ENCODE measurements at regions not wholly inside any gene's neighbourhood (a gene's known extent, or its start where the extent isn't known, plus 50 kb on each side); places are given as distances from the start of the nearest gene placed in this dataset.
A peak's percentile ranks its signal among the peaks of the same experiment; 100 is the strongest.

GRCh38 chr4:161167539-161167938 lies 996.3 kb downstream of the FSTL5 start:
- H3K4me3 ChIP-seq: no peak overlapping the region
- in situ Hi-C loops (cut with MboI; ENCODE audit: low pct_unique_long_range_greater_than_20kb in 2 of 9, low sequenced_read_pairs in 9 of 9, unreplicated experiment in 9 of 9): no loop called here
- H3K4me1 ChIP-seq (replicated peaks in 1 of 2): peaks cover 0 to 9% of the 10 kb centered on the region in 2 donors
- H3K27ac ChIP-seq: no peak overlapping the region
- ATAC-seq (replicated peaks in 6 of 8): peak in 5 of 8 experiments; percentile 60 to 87 (median 79)

- in situ Hi-C loops (cut with MboI; ENCODE audit: low pct_unique_long_range_greater_than_20kb in 2 of 9, low sequenced_read_pairs in 9 of 9, unreplicated experiment in 9 of 9): no loop called here
- no peak for ATAC-seq (replicated peaks in 6 of 8)
- Histone ChIP-seq H3K27ac (no peak overlapping the region), H3K4me1 (replicated peaks in 1 of 2) (no peaks in the 10 kb centered on the region), H3K4me3 (no peak overlapping the region)
- 7 to 79% (median 60%) methylated on average over 2 to 3 of the region's 3 CpGs; no CpG with 5 or more reads in 1 of the 10 experiments for WGBS, 10 experiments
Observed at GRCh38 chr4:161160718-161161117, 1003.1 kb downstream of the FSTL5 start.

GRCh38 chr4:161148051-161148450 lies 1015.7 kb downstream of the FSTL5 start:
- Histone ChIP-seq H3K27ac (no peak overlapping the region), H3K4me1 (replicated peaks in 1 of 2) (no peaks in the 10 kb centered on the region), H3K4me3 (no peak overlapping the region)
- 0 to 100% (median 80%) methylated on average over 1 to 2 of the region's 2 CpGs; no CpG with 5 or more reads in 3 of the 10 experiments for WGBS, 10 experiments
- in situ Hi-C loops (cut with MboI; ENCODE audit: low pct_unique_long_range_greater_than_20kb in 2 of 9, low sequenced_read_pairs in 9 of 9, unreplicated experiment in 9 of 9): no loop called here
- ATAC-seq (replicated peaks in 6 of 8): peak in 1 of 8 experiments; percentile 29

GRCh38 chr4:161143375-161143774 lies 1020.4 kb downstream of the FSTL5 start:
- no peak overlapping the region for H3K4me3 ChIP-seq
- in situ Hi-C loops (cut with MboI; ENCODE audit: low pct_unique_long_range_greater_than_20kb in 2 of 9, low sequenced_read_pairs in 9 of 9, unreplicated experiment in 9 of 9): no loop called here
- no peaks in the 10 kb centered on the region for H3K4me1 ChIP-seq (replicated peaks in 1 of 2)
- 0 to 100% (median 75%) methylated on average over 1 to 3 of the region's 3 CpGs for WGBS, 10 experiments
- ATAC-seq (replicated peaks in 6 of 8): no peak
- no peak overlapping the region for H3K27ac ChIP-seq

- Histone ChIP-seq H3K27ac (no peak overlapping the region), H3K4me3 (no peak overlapping the region), H3K4me1 (replicated peaks in 1 of 2) (no peaks in the 10 kb centered on the region)
- in situ Hi-C loops (cut with MboI; ENCODE audit: low pct_unique_long_range_greater_than_20kb in 2 of 9, low sequenced_read_pairs in 9 of 9, unreplicated experiment in 9 of 9): no loop called here
- ATAC-seq (replicated peaks in 6 of 8): no peak
- WGBS, 10 experiments: 11 to 90% (median 51%) methylated on average over 2 of the region's 2 CpGs; no CpG with 5 or more reads in 1 of the 10 experiments
Observed at GRCh38 chr4:161134795-161135194, 1029.0 kb downstream of the FSTL5 start.

- in situ Hi-C loops (cut with MboI; ENCODE audit: low pct_unique_long_range_greater_than_20kb in 2 of 9, low sequenced_read_pairs in 9 of 9, unreplicated experiment in 9 of 9): no loop called here
- WGBS, 10 experiments: 4 to 95% (median 73%) methylated on average over 1 to 4 of the region's 4 CpGs; no CpG with 5 or more reads in 1 of the 10 experiments
Observed at GRCh38 chr4:161133586-161134276, 1030.1 kb downstream of the FSTL5 start.

GRCh38 chr4:161132715-161133425 lies 1030.9 kb downstream of the FSTL5 start:
- 0 to 93% (median 86%) methylated on average over 1 to 4 of the region's 4 CpGs; no CpG with 5 or more reads in 2 of the 10 experiments for WGBS, 10 experiments
- Histone ChIP-seq H3K4me3 (no peak overlapping the region), H3K4me1 (replicated peaks in 1 of 2) (no peaks in the 10 kb centered on the region), H3K27ac (no peak overlapping the region)
- ATAC-seq (replicated peaks in 6 of 8): no peak
- in situ Hi-C loops (cut with MboI; ENCODE audit: low pct_unique_long_range_greater_than_20kb in 2 of 9, low sequenced_read_pairs in 9 of 9, unreplicated experiment in 9 of 9): no loop called here

More at GRCh38 chr4:161133586-161134276, 1030.1 kb downstream of the FSTL5 start:
- no peak overlapping the region for H3K27ac ChIP-seq
- no peak overlapping the region for H3K4me3 ChIP-seq
- H3K4me1 ChIP-seq (replicated peaks in 1 of 2): no peaks in the 10 kb centered on the region
- no peak for ATAC-seq (replicated peaks in 6 of 8)

- ATAC-seq (replicated peaks in 6 of 8): no peak
- no peak overlapping the region for H3K27ac ChIP-seq
- H3K4me3 ChIP-seq: no peak overlapping the region
- H3K4me1 ChIP-seq (replicated peaks in 1 of 2): no peaks in the 10 kb centered on the region
- in situ Hi-C loops (cut with MboI; ENCODE audit: low pct_unique_long_range_greater_than_20kb in 2 of 9, low sequenced_read_pairs in 9 of 9, unreplicated experiment in 9 of 9): no loop called here
- 0 to 100% (median 59%) methylated on average over 1 to 2 of the region's 2 CpGs; no CpG with 5 or more reads in 2 of the 10 experiments for WGBS, 10 experiments
Observed at GRCh38 chr4:161121451-161121850, 1042.3 kb downstream of the FSTL5 start.

GRCh38 chr4:161101881-161102280 lies 1061.9 kb downstream of the FSTL5 start:
- WGBS, 10 experiments: 0 to 100% (median 31%) methylated on average over 1 of the region's 1 CpG; no CpG with 5 or more reads in 6 of the 10 experiments
- no peaks in the 10 kb centered on the region for H3K4me1 ChIP-seq (replicated peaks in 1 of 2)
- no peak overlapping the region for H3K27ac ChIP-seq
- in situ Hi-C loops (cut with MboI; ENCODE audit: low pct_unique_long_range_greater_than_20kb in 2 of 9, low sequenced_read_pairs in 9 of 9, unreplicated experiment in 9 of 9): no loop called here
- H3K4me3 ChIP-seq: no peak overlapping the region
- ATAC-seq (replicated peaks in 6 of 8): no peak

- in situ Hi-C loops (cut with MboI; ENCODE audit: low pct_unique_long_range_greater_than_20kb in 2 of 9, low sequenced_read_pairs in 9 of 9, unreplicated experiment in 9 of 9): no loop called here
- ATAC-seq (replicated peaks in 6 of 8): no peak
- Histone ChIP-seq H3K4me1 (replicated peaks in 1 of 2) (no peaks in the 10 kb centered on the region), H3K4me3 (no peak overlapping the region), H3K27ac (no peak overlapping the region)
Observed at GRCh38 chr4:161097821-161098220, 1066.0 kb downstream of the FSTL5 start.

GRCh38 chr4:161061046-161061445 lies 1102.8 kb downstream of the FSTL5 start:
- H3K4me3 ChIP-seq: no peak overlapping the region
- no peak for ATAC-seq (replicated peaks in 6 of 8)
- no peak overlapping the region for H3K27ac ChIP-seq
- 0 to 91% (median 12%) methylated on average over 1 of the region's 1 CpG; no CpG with 5 or more reads in 3 of the 10 experiments for WGBS, 10 experiments
- no peaks in the 10 kb centered on the region for H3K4me1 ChIP-seq (replicated peaks in 1 of 2)
- in situ Hi-C loops (cut with MboI; ENCODE audit: low pct_unique_long_range_greater_than_20kb in 2 of 9, low sequenced_read_pairs in 9 of 9, unreplicated experiment in 9 of 9): no loop called here
